Mucosa of descending colon (tissue), 3 donors: ENCODE measurements at regions not wholly inside any gene's neighbourhood (a gene's known extent, or its start where the extent isn't known, plus 50 kb on each side); places are given as distances from the start of the nearest gene placed in this dataset.

Experiments
- ATAC-seq: fragments of 200-7000 bp; cut with Tn5 transposase; one replicate; pipeline ENCODE4 v1.9.1; 2020; ENCODE audit warnings: mild to moderate bottlenecking, moderate library complexity
- DNase-seq, 3 donors: peaks; one replicate each; pipeline ENCODE4 v3.0.0-alpha.2; 2020
- H3K36me3 ChIP-seq: fragments of 200-600 bp; one replicate; pipeline ENCODE4 v1.8.0; 2021; ENCODE audit warnings: low read depth, mild to moderate bottlenecking
- H3K4me1 ChIP-seq: fragments of 200-600 bp; one replicate; pipeline ENCODE4 v1.8.0; 2021; ENCODE audit warnings: low read depth, mild to moderate bottlenecking
- H3K4me3 ChIP-seq: fragments of 200-600 bp; one replicate; pipeline ENCODE4 v1.8.0; 2021; ENCODE audit warnings: mild to moderate bottlenecking
- H3K9me3 ChIP-seq: fragments of 200-600 bp; one replicate; pipeline ENCODE4 v1.8.0; 2021; ENCODE audit warnings: mild to moderate bottlenecking
- intact Hi-C, 2 donors: fragments of 100-400 bp; cut with DNase I in 1 of 2; cut with micrococcal nuclease in 1 of 2; formaldehyde crosslinking; loops; one replicate each; pipeline versions ENCODE4 v1.11.0 to v1.11.1; 2022; cut with DNase I, micrococcal nuclease
- TF ChIP-seq, protein P1 (sequence below): fragments of 200-600 bp; IDR thresholded peaks from one replicate; pipeline ENCODE4 v1.8.0; 2022; ENCODE audit warnings: antibody characterized with exemption, mild to moderate bottlenecking
- donor health status: DM: no; HTN: no; CAD: no; lungs with moderate emphysema.
- donor health status: DM: no; HTN: no; CAD: no.
- donor health status: DM: no; HTN: yes; CAD: no.

DNA sequence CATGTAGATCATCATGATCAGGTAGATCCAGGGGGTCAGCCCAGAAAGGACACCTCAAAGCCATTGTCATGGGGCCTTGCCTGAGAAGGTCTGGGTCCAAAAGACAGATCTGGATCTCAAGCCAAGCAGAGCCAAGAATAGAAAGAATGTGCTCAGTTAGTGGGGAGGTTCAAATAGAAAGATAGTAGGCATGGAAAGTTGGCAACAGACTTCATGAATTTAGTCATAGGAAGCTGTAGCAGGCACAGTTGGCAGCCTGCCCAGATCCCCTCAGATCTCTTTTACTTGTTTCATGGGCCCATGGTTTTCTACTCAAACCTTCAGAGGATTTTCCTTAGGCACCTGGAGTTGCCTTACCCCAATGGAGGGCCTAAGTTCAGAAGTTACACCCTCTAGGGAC lies 767.0 kb downstream of the SLC4A3 start:
- TF ChIP-seq, protein P1, sequence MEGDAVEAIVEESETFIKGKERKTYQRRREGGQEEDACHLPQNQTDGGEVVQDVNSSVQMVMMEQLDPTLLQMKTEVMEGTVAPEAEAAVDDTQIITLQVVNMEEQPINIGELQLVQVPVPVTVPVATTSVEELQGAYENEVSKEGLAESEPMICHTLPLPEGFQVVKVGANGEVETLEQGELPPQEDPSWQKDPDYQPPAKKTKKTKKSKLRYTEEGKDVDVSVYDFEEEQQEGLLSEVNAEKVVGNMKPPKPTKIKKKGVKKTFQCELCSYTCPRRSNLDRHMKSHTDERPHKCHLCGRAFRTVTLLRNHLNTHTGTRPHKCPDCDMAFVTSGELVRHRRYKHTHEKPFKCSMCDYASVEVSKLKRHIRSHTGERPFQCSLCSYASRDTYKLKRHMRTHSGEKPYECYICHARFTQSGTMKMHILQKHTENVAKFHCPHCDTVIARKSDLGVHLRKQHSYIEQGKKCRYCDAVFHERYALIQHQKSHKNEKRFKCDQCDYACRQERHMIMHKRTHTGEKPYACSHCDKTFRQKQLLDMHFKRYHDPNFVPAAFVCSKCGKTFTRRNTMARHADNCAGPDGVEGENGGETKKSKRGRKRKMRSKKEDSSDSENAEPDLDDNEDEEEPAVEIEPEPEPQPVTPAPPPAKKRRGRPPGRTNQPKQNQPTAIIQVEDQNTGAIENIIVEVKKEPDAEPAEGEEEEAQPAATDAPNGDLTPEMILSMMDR = no peak
- DNase-seq (no peak), ATAC-seq (no peak)
- intact Hi-C loops = no loop called here
- H3K4me3 ChIP-seq = no peak overlapping the region
- H3K4me1 ChIP-seq = no peaks in the 10 kb centered on the region
- H3K9me3 ChIP-seq = no peaks in the 10 kb centered on the region
- H3K36me3 ChIP-seq = no peaks in the 10 kb centered on the region

DNA sequence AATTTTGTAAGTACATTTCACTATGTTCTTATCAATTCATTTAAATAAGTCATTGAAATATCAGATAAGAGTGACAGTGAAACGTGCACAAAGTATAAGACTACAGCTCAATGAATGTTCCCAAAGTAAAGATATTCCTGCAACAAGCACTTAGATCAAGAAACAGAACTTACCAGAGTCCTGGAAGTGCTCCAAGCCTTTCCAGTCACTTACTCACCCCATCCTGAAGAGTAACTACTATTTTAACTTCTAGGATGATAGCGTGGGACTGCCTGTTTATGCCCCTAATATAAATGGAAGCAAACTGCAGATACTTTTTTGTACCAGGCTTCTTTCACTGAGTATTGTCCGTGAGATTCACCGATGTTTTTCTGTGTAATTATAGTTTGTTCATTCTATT lies 768.9 kb downstream of the SLC4A3 start:
- intact Hi-C loops = no loop called here
- Histone ChIP-seq H3K9me3 (no peaks in the 10 kb centered on the region), H3K36me3 (no peaks in the 10 kb centered on the region), H3K4me3 (no peak overlapping the region), H3K4me1 (no peaks in the 10 kb centered on the region)
- TF ChIP-seq, protein P1 = no peak
- no peak for DNase-seq
- no peak for ATAC-seq

DNA sequence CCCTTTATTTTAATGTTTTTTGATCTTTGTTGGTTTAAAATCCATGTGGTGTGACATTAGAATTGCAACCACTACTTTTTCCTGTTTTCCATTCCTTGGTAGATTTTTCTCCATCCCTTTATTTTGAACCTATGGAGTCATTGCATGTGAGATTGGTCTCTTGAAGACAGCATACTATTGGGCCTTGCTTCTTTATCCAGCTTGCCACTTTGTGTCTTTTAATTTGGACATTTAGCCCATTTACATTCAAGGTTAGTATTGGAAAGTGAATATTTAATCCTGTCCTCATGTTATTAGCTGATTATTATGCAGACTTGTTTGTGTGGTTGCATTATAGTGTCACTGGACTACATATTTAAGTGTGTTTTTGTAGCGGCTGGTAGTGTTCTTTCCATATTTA lies 782.9 kb downstream of the SLC4A3 start:
- DNase-seq = no peak
- intact Hi-C loops = no loop called here
- TF ChIP-seq, protein P1 = no peak

DNA sequence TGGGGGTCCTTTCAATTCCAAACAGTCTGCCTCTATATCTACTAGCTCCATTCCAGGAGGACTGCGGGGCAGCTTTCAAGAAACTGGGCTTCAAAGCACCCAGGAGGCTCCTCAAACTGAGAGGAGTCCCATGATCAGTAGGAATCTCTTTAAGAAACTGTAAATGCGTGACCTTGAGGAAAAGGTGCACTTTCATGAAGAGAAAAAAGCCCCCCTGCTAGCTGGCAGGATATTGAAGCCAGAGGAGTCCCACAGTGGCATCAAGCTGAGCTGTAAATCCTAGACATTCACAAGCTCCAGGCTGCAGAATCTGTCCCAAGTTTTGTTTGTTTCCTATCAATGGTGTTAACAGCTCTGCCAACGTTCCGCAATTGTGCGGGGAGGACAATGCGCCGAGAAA lies 790.1 kb downstream of the SLC4A3 start:
- ATAC-seq (no peak), DNase-seq (no peak)
- intact Hi-C loops = no loop called here
- H3K36me3 ChIP-seq = no peaks in the 10 kb centered on the region
- no peak overlapping the region for H3K4me3 ChIP-seq
- no peaks in the 10 kb centered on the region for H3K4me1 ChIP-seq
- TF ChIP-seq, protein P1 = no peak
- no peaks in the 10 kb centered on the region for H3K9me3 ChIP-seq

More for the DNA sequence above, 782.9 kb downstream of the SLC4A3 start:
- H3K4me1 ChIP-seq = no peaks in the 10 kb centered on the region
- ATAC-seq = no peak
- no peak overlapping the region for H3K4me3 ChIP-seq
- peaks cover 21% of the 10 kb centered on the region for H3K9me3 ChIP-seq
- H3K36me3 ChIP-seq = no peaks in the 10 kb centered on the region

DNA sequence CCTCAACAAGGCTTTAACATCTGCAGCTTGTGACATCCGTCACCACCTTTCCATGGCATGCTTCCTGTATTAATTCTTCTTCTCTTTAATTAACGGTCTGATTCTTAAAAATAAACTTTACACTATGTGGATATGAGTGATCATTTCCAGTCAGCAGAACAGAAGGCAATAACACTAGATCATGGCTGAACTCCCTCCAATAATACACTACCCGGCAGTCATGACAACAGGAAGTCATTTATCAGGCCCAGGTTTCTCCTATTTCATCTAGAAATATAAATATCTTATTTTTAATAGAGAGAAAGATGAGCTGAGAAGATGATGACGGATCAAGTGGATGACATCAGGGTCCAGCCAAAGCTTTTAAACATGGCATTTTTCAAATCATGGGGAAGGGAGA lies 792.2 kb downstream of the SLC4A3 start:
- TF ChIP-seq, protein P1 = no peak
- no peak for ATAC-seq
- Histone ChIP-seq H3K4me1 (no peaks in the 10 kb centered on the region), H3K36me3 (no peaks in the 10 kb centered on the region), H3K9me3 (no peaks in the 10 kb centered on the region), H3K4me3 (no peak overlapping the region)
- no peak for DNase-seq
- intact Hi-C loops = no loop called here

DNA sequence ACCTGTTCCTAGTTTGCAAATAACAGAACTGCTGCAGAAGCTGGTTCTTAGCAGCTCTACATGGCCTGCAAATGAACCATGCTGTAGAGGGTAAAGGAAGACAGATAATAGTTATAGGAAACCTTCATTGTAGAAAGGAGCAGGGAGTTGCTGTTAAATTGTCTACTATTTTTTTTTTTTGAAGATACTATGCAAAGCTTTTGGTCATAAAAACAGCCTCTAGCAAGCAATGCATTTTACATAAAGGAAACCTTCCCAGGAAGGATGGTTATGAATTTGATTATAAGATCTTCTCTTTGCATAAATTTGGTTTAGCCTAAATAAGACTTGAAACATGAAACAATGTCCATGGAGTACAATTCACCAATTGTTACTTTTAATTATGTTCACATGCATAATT lies 793.4 kb downstream of the SLC4A3 start:
- no peaks in the 10 kb centered on the region for H3K4me1 ChIP-seq
- intact Hi-C loops = no loop called here
- TF ChIP-seq, protein P1 = no peak

More for the DNA sequence above, 793.4 kb downstream of the SLC4A3 start:
- Histone ChIP-seq H3K9me3 (no peaks in the 10 kb centered on the region), H3K36me3 (no peaks in the 10 kb centered on the region), H3K4me3 (no peak overlapping the region)
- no peak for DNase-seq
- no peak for ATAC-seq
